ENCODE measurements at regions not wholly inside any gene's neighbourhood (a gene's known extent, or its start where the extent isn't known, plus 50 kb on each side); places are given as distances from the start of the nearest gene placed in this dataset.

DNA sequence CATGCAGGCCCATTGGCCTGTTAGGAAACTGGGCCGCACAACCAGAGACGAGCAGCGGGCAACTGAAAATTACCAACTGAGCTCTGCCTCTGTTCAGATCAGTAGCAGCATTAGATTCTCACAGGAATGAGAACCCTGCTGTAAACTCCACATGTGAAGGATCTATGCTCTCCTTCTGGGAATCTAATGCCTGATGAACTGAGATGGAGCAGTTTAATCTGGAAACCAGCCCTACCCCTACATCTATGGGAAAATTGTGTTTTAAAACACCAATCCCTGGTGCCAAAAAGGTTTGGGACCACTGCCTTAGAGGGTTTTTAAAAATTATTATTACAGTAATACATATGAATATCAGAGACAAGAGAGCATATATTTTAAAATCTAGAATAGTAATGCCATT lies 1144.5 kb downstream of the FSCB start:
- peaks cover 0 to 14% (median 0%) of the 10 kb centered on the region in 8 donors for H3K9me3 ChIP-seq
- no peak overlapping the region for H3K4me3 ChIP-seq
- no peaks in the 10 kb centered on the region for H3K36me3 ChIP-seq
- no peak for TF ChIP-seq POLR2AphosphoS5 (IDR thresholded peaks at IDR 0.05)
- TF ChIP-seq, protein P1, sequence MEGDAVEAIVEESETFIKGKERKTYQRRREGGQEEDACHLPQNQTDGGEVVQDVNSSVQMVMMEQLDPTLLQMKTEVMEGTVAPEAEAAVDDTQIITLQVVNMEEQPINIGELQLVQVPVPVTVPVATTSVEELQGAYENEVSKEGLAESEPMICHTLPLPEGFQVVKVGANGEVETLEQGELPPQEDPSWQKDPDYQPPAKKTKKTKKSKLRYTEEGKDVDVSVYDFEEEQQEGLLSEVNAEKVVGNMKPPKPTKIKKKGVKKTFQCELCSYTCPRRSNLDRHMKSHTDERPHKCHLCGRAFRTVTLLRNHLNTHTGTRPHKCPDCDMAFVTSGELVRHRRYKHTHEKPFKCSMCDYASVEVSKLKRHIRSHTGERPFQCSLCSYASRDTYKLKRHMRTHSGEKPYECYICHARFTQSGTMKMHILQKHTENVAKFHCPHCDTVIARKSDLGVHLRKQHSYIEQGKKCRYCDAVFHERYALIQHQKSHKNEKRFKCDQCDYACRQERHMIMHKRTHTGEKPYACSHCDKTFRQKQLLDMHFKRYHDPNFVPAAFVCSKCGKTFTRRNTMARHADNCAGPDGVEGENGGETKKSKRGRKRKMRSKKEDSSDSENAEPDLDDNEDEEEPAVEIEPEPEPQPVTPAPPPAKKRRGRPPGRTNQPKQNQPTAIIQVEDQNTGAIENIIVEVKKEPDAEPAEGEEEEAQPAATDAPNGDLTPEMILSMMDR (IDR thresholded peaks at IDR 0.05 in 8 of 11, conservative IDR thresholded peaks at IDR 0.05 in 3 of 11): no peak
- intact Hi-C loops (cut with DNase I; ENCODE audit: low total_unique reads): no loop called here
- 67 to 100% (median 95%) methylated on average over 3 of the region's 3 CpGs for WGBS, 5 donors
- H3K27me3 ChIP-seq (replicated peaks in 1 of 7): no peaks in the 10 kb centered on the region
- no peak for DNase-seq
- no peaks in the 10 kb centered on the region for H3K4me1 ChIP-seq
- H3K27ac ChIP-seq: no peak overlapping the region

DNA sequence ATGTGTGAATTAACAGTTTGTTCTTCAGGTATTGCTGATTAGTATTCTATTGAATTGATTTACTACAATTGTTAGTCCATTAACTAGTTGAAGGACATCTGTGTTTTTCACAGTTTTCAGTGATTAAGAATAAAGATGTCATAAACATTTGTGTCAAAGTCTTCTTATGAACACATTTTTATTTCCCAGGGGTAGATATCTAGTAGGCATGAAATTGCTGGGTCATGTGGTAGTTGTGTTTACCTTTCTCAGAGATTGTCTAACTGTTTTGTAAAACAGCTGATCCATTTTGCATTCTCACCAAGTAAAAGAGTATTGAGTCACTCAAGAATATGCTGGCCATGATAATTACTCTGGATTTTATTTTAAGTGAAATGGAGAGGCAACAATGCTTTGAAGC lies 1145.3 kb downstream of the FSCB start:
- Histone ChIP-seq H3K36me3 (no peaks in the 10 kb centered on the region), H3K27ac (no peak overlapping the region), H3K4me1 (no peaks in the 10 kb centered on the region), H3K27me3 (replicated peaks in 1 of 7) (no peaks in the 10 kb centered on the region), H3K4me3 (no peak overlapping the region), H3K9me3 (peaks cover 0 to 14% (median 0%) of the 10 kb centered on the region in 8 donors)
- intact Hi-C loops (cut with DNase I; ENCODE audit: low total_unique reads): no loop called here
- no peak for TF ChIP-seq POLR2A (IDR thresholded peaks at IDR 0.05)
- no peak for TF ChIP-seq POLR2AphosphoS5 (IDR thresholded peaks at IDR 0.05)
- TF ChIP-seq, protein P1 (IDR thresholded peaks at IDR 0.05 in 8 of 11, conservative IDR thresholded peaks at IDR 0.05 in 3 of 11): no peak
- no peak for DNase-seq

DNA sequence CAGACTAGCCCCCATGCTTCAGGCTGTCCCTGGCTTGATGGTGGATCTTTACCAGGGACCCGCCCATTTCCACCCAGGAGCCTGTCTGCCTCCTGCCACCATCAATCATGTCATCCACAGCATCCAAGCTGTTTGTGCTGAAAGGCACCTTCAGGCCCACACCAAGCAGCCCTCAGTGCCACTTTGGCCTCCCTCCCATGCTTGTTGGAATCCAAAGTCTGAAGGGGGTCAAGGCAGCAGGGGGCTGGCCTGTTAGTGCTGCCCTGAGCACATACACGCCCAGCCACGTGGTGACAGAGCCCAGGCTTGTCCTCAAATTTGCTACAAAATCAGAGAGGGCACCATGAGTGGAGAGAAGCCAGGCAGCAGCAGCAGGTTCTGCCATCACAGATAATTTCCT lies 1146.8 kb downstream of the FSCB start:
- Histone ChIP-seq H3K4me1 (no peaks in the 10 kb centered on the region), H3K36me3 (no peaks in the 10 kb centered on the region), H3K27ac (no peak overlapping the region), H3K9me3 (peaks cover 0 to 14% (median 0%) of the 10 kb centered on the region in 8 donors), H3K4me3 (no peak overlapping the region), H3K27me3 (replicated peaks in 1 of 7) (no peaks in the 10 kb centered on the region)
- TF ChIP-seq, protein P1 (IDR thresholded peaks at IDR 0.05 in 8 of 11, conservative IDR thresholded peaks at IDR 0.05 in 3 of 11): no peak
- no peak for TF ChIP-seq POLR2AphosphoS5 (IDR thresholded peaks at IDR 0.05)
- no peak for TF ChIP-seq POLR2A (IDR thresholded peaks at IDR 0.05)
- intact Hi-C loops (cut with DNase I; ENCODE audit: low total_unique reads): no loop called here
- DNase-seq: no peak
- 54 to 64% (median 58%) methylated on average over 3 of the region's 3 CpGs for WGBS, 5 donors

DNA sequence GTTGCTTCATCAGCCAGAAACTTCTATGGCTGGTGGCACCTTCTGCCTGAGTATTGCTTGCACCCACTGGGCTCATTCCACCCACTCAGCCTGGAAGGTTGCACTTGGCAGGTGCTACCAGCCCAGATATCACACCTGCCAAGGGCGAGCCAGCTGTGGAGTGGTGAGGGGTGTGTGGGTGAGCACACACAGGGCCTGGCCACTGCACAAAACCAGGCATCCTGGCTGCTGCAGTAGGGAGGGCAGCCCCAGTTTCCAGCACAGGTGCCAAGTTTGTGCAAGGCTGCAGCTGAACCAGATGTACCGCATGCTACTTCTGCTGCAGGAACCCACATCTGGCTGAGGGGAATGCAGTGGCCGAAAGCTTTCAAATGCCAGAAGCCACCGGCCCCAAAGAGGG lies 1147.8 kb downstream of the FSCB start:
- H3K27ac ChIP-seq: no peak overlapping the region
- TF ChIP-seq, protein P1 (IDR thresholded peaks at IDR 0.05 in 8 of 11, conservative IDR thresholded peaks at IDR 0.05 in 3 of 11): no peak
- no peak for TF ChIP-seq POLR2A (IDR thresholded peaks at IDR 0.05)
- no peak for TF ChIP-seq POLR2AphosphoS5 (IDR thresholded peaks at IDR 0.05)
- no peak overlapping the region for H3K4me3 ChIP-seq
- 68 to 100% (median 88%) methylated on average over 4 of the region's 4 CpGs for WGBS, 5 donors
- peaks cover 0 to 14% (median 0%) of the 10 kb centered on the region in 8 donors for H3K9me3 ChIP-seq
- H3K36me3 ChIP-seq: no peaks in the 10 kb centered on the region
- H3K4me1 ChIP-seq: no peaks in the 10 kb centered on the region
- no peak for DNase-seq
- no peaks in the 10 kb centered on the region for H3K27me3 ChIP-seq (replicated peaks in 1 of 7)
- intact Hi-C loops (cut with DNase I; ENCODE audit: low total_unique reads): no loop called here

Measured in spleen (tissue), 11 donors.